Bronchial epithelial cell (primary cell): ENCODE measurements at regions not wholly inside any gene's neighbourhood (a gene's known extent, or its start where the extent isn't known, plus 50 kb on each side); places are given as distances from the start of the nearest gene placed in this dataset.

Experiments
- DNase-seq: peaks from one replicate; pipeline ENCODE4 v3.0.0-alpha.2; 2010; ENCODE audit warnings: low read depth
- FAIRE-seq: peaks from 2 replicates; lab custom pipeline; 2011; peaks lifted over from hg19 to GRCh38; lab: Jason Lieb, UNC
- H3K27me3 ChIP-seq: 2 replicates; pipeline ENCODE4 v1.5.1; 2011; ENCODE audit warnings: low read length; ENCODE audit not compliant: control insufficient read depth, insufficient read depth
- H3K36me3 ChIP-seq: 2 replicates; pipeline ENCODE4 v1.5.1; 2011; ENCODE audit warnings: low read length; ENCODE audit not compliant: control insufficient read depth, insufficient read depth
- H3K4me3 ChIP-seq: 2 replicates; pipeline ENCODE4 v1.5.1; 2011; ENCODE audit warnings: mild to moderate bottlenecking, low read depth, low read length, control low read depth
- CTCF ChIP-seq: IDR thresholded peaks from 2 replicates; pipeline ENCODE4 v1.5.1; 2011; ENCODE audit warnings: mild to moderate bottlenecking, moderate library complexity, low read length, control low read depth, inconsistent platforms; ENCODE audit not compliant: insufficient read depth, severe bottlenecking

DNA sequence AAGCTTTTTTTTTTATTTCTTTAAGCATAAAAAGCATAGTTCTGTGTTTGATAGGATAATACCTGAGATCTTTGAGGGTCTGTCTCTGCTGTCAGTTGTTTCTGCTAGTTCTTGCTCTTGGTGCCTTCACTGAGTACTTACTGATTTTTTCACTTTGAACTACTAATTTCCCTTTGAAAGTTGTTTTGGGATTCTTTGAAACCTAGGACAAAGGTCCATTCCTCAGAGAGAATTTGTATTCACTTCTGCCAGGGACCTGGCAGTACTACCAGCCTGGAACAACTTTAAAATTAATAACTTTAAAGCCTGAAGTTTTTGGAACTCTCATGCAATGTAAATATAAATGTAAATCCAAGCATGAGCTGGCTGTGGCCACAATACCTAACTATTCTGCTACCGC lies 190.1 kb downstream of the TM2D1 start:
- no peak for FAIRE-seq
- no peak for TF ChIP-seq CTCF
- Histone ChIP-seq H3K27me3 (no peaks in the 10 kb centered on the region), H3K4me3 (no peak overlapping the region), H3K36me3 (no peaks in the 10 kb centered on the region)
- DNase-seq = no peak

- no peaks in the 10 kb centered on the region for H3K36me3 ChIP-seq
- H3K27me3 ChIP-seq = no peaks in the 10 kb centered on the region
- no peak for TF ChIP-seq CTCF
- no peak for FAIRE-seq
- DNase-seq = no peak
- no peak overlapping the region for H3K4me3 ChIP-seq
Measured at GRCh38 chr1:61533546-61533945, 191.4 kb downstream of the TM2D1 start.

DNA sequence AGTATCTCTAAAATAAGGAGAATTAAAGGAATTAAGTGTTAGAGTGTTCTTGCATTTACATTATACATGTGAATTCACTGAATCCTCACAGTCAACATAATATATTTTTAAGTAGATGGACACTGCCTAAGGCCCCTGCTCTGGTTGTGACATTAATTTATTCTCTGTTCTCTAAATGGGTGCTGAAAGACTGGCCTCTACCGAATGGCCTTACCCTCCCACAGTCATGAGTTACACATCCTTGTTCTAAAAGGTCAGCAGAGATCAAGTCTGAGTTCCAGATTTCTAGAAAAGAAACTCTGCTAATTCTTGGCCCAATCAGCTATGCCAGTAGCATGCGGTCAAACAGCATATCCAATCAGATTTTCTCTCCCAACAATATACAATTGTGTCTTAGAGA lies 193.2 kb downstream of the TM2D1 start:
- FAIRE-seq = no peak
- no peaks in the 10 kb centered on the region for H3K27me3 ChIP-seq
- DNase-seq = no peak
- no peak for TF ChIP-seq CTCF
- no peak overlapping the region for H3K4me3 ChIP-seq
- no peaks in the 10 kb centered on the region for H3K36me3 ChIP-seq

- FAIRE-seq (no peak), DNase-seq (no peak)
- no peak for TF ChIP-seq CTCF
- no peak overlapping the region for H3K4me3 ChIP-seq
- H3K36me3 ChIP-seq = no peaks in the 10 kb centered on the region
- H3K27me3 ChIP-seq = no peaks in the 10 kb centered on the region
Measured at GRCh38 chr1:61523893-61524605, 200.9 kb downstream of the TM2D1 start.

- DNase-seq = no peak
- Histone ChIP-seq H3K4me3 (no peak overlapping the region), H3K27me3 (no peaks in the 10 kb centered on the region), H3K36me3 (no peaks in the 10 kb centered on the region)
- no peak for TF ChIP-seq CTCF
- no peak for FAIRE-seq
Measured at GRCh38 chr1:61523229-61523628, 201.7 kb downstream of the TM2D1 start.

DNA sequence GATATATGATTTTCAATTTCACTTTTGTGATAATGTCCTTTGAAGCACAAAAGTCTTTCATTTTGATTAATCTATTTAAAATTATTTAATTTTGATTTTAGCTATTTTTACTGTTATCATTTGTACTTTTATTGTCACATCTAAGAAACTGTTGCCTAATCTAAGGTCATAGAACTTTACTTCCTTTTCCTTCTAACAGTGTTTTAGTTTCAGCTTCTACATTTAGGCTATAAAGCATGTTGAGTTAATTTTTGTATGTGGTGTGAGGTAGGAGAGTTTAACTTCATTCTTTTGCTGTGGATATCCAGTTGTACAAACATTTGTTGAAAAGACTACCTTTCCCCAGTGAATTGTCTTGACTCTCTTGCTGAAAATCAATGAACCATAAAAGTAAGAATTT lies 204.5 kb downstream of the TM2D1 start:
- TF ChIP-seq CTCF = no peak
- no peaks in the 10 kb centered on the region for H3K27me3 ChIP-seq
- H3K4me3 ChIP-seq = no peak overlapping the region
- no peaks in the 10 kb centered on the region for H3K36me3 ChIP-seq
- DNase-seq = no peak
- no peak for FAIRE-seq
